ENCODE measurements at regions not wholly inside any gene's neighbourhood (a gene's known extent, or its start where the extent isn't known, plus 50 kb on each side); places are given as distances from the start of the nearest gene placed in this dataset.

DNA sequence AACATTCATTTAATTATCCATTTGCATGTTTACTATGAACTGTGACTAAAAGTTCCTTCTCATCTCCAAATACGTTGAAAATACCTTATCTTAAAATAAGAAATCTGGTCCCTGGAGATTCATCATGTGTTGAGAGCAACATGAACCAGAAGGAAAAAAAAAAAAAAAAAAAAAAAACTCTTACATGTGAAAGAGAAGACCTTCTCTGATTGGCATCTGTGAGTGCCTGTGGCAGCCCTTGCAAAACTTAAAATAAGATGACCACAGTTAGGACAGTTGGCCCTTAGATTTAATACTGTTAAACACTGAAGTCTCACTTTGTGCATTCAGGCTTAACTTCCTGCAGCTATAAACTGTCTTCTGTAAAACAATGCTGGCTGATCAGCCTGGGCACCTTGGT is 1395.2 kb upstream of the ADGRL4 start:
- H3K4me3 Mint-ChIP-seq, result no peak overlapping the region
- no peak overlapping the region for H3K27ac Mint-ChIP-seq

GRCh38 chr1:80392529-80392928 is 1386.0 kb upstream of the ADGRL4 start:
- Mint-ChIP-seq H3K27ac (no peak overlapping the region), H3K36me3 (ENCODE audit: low read depth) (no peaks in the 10 kb centered on the region), H3K4me3 (no peak overlapping the region), H3K27me3 (no peaks in the 10 kb centered on the region), H3K4me1 (no peaks in the 10 kb centered on the region)
- DNase-seq (no peak), ATAC-seq (no peak)
- H3K9me3 ChIP-seq (ENCODE audit: control insufficient read depth, low read length, poor library complexity, severe bottlenecking), result no peaks in the 10 kb centered on the region

More for the DNA sequence above, 1395.2 kb upstream of the ADGRL4 start:
- Mint-ChIP-seq H3K36me3 (ENCODE audit: low read depth) (no peaks in the 10 kb centered on the region), H3K4me1 (no peaks in the 10 kb centered on the region), H3K27me3 (no peaks in the 10 kb centered on the region)
- H3K9me3 ChIP-seq (ENCODE audit: control insufficient read depth, low read length, poor library complexity, severe bottlenecking), result no peaks in the 10 kb centered on the region
- DNase-seq (no peak), ATAC-seq (no peak)

- Mint-ChIP-seq H3K36me3 (ENCODE audit: low read depth) (no peaks in the 10 kb centered on the region), H3K27me3 (no peaks in the 10 kb centered on the region), H3K4me1 (no peaks in the 10 kb centered on the region), H3K4me3 (no peak overlapping the region), H3K27ac (no peak overlapping the region)
- no peak for DNase-seq
- ATAC-seq, result no peak
- no peaks in the 10 kb centered on the region for H3K9me3 ChIP-seq (ENCODE audit: control insufficient read depth, low read length, poor library complexity, severe bottlenecking)
Observed at GRCh38 chr1:80385650-80386049, 1379.1 kb upstream of the ADGRL4 start.

GRCh38 chr1:80384959-80385358 is 1378.4 kb upstream of the ADGRL4 start:
- no peak overlapping the region for H3K4me3 Mint-ChIP-seq
- ATAC-seq (no peak), DNase-seq (no peak)
- no peaks in the 10 kb centered on the region for H3K36me3 Mint-ChIP-seq (ENCODE audit: low read depth)
- no peaks in the 10 kb centered on the region for H3K27me3 Mint-ChIP-seq
- H3K9me3 ChIP-seq (ENCODE audit: control insufficient read depth, low read length, poor library complexity, severe bottlenecking), result no peaks in the 10 kb centered on the region
- no peaks in the 10 kb centered on the region for H3K4me1 Mint-ChIP-seq
- no peak overlapping the region for H3K27ac Mint-ChIP-seq

DNA sequence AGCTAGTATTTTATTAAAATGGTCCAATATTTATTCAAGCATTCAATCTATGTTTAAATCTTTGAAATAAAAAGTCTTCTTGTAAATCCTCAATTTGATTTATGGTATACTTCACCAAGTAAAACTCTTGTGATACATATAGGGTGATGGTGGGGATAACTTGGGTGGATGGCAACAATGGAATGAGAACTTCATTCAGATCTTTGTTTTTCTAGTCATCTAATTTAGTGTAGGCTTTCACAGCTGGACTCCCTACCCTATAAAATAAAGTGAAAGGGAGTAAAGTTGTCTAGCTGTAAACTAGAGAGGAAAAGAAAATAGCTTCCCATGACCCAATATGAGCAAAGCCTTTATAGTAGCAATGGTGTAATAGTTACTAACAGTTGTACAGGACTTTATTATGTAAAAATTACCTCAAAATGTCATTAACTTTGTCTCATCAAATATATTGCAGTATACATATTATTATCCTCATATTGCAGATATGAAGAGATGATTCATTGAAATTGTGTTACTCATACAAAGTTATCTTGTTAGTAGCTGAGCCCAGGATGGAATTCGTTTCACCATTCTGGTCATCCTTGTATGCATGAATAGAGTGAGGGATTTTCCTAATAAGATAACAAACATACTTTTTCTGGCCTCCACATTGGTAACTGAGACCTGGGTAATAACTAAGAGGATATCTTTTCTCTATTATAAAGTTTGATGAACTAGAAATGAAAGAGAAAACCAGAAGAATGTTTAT is 1377.7 kb upstream of the ADGRL4 start:
- no peaks in the 10 kb centered on the region for H3K36me3 Mint-ChIP-seq (ENCODE audit: low read depth)
- no peaks in the 10 kb centered on the region for H3K9me3 ChIP-seq (ENCODE audit: control insufficient read depth, low read length, poor library complexity, severe bottlenecking)
- no peaks in the 10 kb centered on the region for H3K4me1 Mint-ChIP-seq
- no peak for DNase-seq
- no peaks in the 10 kb centered on the region for H3K27me3 Mint-ChIP-seq
- no peak overlapping the region for H3K4me3 Mint-ChIP-seq
- H3K27ac Mint-ChIP-seq, result no peak overlapping the region
- ATAC-seq, result no peak

- Mint-ChIP-seq H3K4me3 (no peak overlapping the region), H3K27me3 (no peaks in the 10 kb centered on the region), H3K4me1 (no peaks in the 10 kb centered on the region), H3K27ac (no peak overlapping the region), H3K36me3 (ENCODE audit: low read depth) (no peaks in the 10 kb centered on the region)
- H3K9me3 ChIP-seq (ENCODE audit: control insufficient read depth, low read length, poor library complexity, severe bottlenecking), result no peaks in the 10 kb centered on the region
- DNase-seq (no peak), ATAC-seq (no peak)
Observed at GRCh38 chr1:80375662-80376061, 1369.1 kb upstream of the ADGRL4 start.

GRCh38 chr1:80375109-80375508 is 1368.6 kb upstream of the ADGRL4 start:
- ATAC-seq, result no peak
- H3K27ac Mint-ChIP-seq, result no peak overlapping the region
- no peaks in the 10 kb centered on the region for H3K36me3 Mint-ChIP-seq (ENCODE audit: low read depth)
- DNase-seq, result no peak
- no peak overlapping the region for H3K4me3 Mint-ChIP-seq
- H3K27me3 Mint-ChIP-seq, result no peaks in the 10 kb centered on the region
- H3K4me1 Mint-ChIP-seq, result no peaks in the 10 kb centered on the region
- H3K9me3 ChIP-seq (ENCODE audit: control insufficient read depth, low read length, poor library complexity, severe bottlenecking), result no peaks in the 10 kb centered on the region

GRCh38 chr1:80369780-80370179 is 1363.2 kb upstream of the ADGRL4 start:
- H3K9me3 ChIP-seq (ENCODE audit: control insufficient read depth, low read length, poor library complexity, severe bottlenecking), result no peaks in the 10 kb centered on the region
- no peak for ATAC-seq
- Mint-ChIP-seq H3K27me3 (no peaks in the 10 kb centered on the region), H3K36me3 (ENCODE audit: low read depth) (no peaks in the 10 kb centered on the region), H3K27ac (no peak overlapping the region), H3K4me1 (no peaks in the 10 kb centered on the region), H3K4me3 (no peak overlapping the region)
- DNase-seq, result no peak

DNA sequence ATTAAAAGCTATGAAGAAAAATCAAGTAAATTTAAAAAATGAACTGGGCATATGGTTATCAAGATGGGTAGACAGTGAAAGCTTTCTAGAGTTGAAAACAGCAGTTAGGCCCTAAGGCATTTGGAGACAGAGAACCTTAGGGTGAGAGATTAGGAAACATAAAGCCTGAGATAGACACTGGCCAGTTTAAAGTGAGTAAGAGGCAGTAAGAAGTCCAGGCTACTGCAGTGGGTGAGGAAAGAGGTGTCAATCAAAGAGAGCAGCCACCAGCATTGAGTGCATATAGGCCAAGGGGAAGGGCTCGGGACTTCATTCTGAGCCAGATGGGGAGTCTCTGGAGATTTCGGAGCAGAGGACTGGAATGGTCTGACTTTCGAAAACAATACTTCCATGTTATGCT is 1360.5 kb upstream of the ADGRL4 start:
- Mint-ChIP-seq H3K27me3 (no peaks in the 10 kb centered on the region), H3K36me3 (ENCODE audit: low read depth) (no peaks in the 10 kb centered on the region), H3K4me3 (no peak overlapping the region), H3K4me1 (no peaks in the 10 kb centered on the region), H3K27ac (no peak overlapping the region)
- DNase-seq (no peak), ATAC-seq (no peak)
- H3K9me3 ChIP-seq (ENCODE audit: control insufficient read depth, low read length, poor library complexity, severe bottlenecking), result no peaks in the 10 kb centered on the region

GRCh38 chr1:80365359-80366021 is 1359.0 kb upstream of the ADGRL4 start:
- ATAC-seq (no peak), DNase-seq (no peak)
- H3K27me3 Mint-ChIP-seq, result no peaks in the 10 kb centered on the region
- no peaks in the 10 kb centered on the region for H3K4me1 Mint-ChIP-seq
- no peak overlapping the region for H3K27ac Mint-ChIP-seq
- no peak overlapping the region for H3K4me3 Mint-ChIP-seq
- no peaks in the 10 kb centered on the region for H3K36me3 Mint-ChIP-seq (ENCODE audit: low read depth)
- no peaks in the 10 kb centered on the region for H3K9me3 ChIP-seq (ENCODE audit: control insufficient read depth, low read length, poor library complexity, severe bottlenecking)

GRCh38 chr1:80363689-80364475 is 1357.4 kb upstream of the ADGRL4 start:
- H3K9me3 ChIP-seq (ENCODE audit: control insufficient read depth, low read length, poor library complexity, severe bottlenecking), result no peaks in the 10 kb centered on the region
- Mint-ChIP-seq H3K27me3 (no peaks in the 10 kb centered on the region), H3K36me3 (ENCODE audit: low read depth) (no peaks in the 10 kb centered on the region), H3K27ac (no peak overlapping the region), H3K4me1 (no peaks in the 10 kb centered on the region), H3K4me3 (no peak overlapping the region)
- ATAC-seq (no peak), DNase-seq (no peak)

DNA sequence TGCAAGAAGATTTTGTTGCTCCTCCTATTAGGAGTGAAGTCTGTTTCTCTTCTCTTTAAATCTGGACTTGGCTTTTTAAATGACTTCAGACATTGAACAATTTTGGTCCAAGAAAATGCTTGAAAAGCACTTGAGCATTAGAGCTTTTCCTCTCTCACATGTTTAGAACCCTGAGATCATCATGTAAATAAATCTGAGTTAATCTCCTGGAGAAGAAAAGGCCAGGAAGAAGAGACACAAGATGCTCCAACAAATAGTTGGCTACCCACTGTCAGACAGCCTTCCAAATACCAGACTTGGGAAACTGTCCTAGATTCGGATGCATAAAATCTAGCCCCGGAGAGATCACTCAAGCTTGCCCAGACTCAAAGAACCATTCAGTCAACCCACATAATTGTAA is 1353.1 kb upstream of the ADGRL4 start:
- no peak for DNase-seq

GRCh38 chr1:80349218-80349617 is 1342.7 kb upstream of the ADGRL4 start:
- Mint-ChIP-seq H3K4me3 (no peak overlapping the region), H3K4me1 (no peaks in the 10 kb centered on the region), H3K27me3 (no peaks in the 10 kb centered on the region), H3K27ac (no peak overlapping the region), H3K36me3 (ENCODE audit: low read depth) (no peaks in the 10 kb centered on the region)
- DNase-seq, result no peak
- no peak for ATAC-seq
- no peaks in the 10 kb centered on the region for H3K9me3 ChIP-seq (ENCODE audit: control insufficient read depth, low read length, poor library complexity, severe bottlenecking)

More for the DNA sequence above, 1353.1 kb upstream of the ADGRL4 start:
- Mint-ChIP-seq H3K4me3 (no peak overlapping the region), H3K4me1 (no peaks in the 10 kb centered on the region), H3K27me3 (no peaks in the 10 kb centered on the region), H3K27ac (no peak overlapping the region), H3K36me3 (ENCODE audit: low read depth) (no peaks in the 10 kb centered on the region)
- no peaks in the 10 kb centered on the region for H3K9me3 ChIP-seq (ENCODE audit: control insufficient read depth, low read length, poor library complexity, severe bottlenecking)
- ATAC-seq, result no peak
